ENCODE measurements at regions not wholly inside any gene's neighbourhood (a gene's known extent, or its start where the extent isn't known, plus 50 kb on each side); places are given as distances from the start of the nearest gene placed in this dataset.

DNA sequence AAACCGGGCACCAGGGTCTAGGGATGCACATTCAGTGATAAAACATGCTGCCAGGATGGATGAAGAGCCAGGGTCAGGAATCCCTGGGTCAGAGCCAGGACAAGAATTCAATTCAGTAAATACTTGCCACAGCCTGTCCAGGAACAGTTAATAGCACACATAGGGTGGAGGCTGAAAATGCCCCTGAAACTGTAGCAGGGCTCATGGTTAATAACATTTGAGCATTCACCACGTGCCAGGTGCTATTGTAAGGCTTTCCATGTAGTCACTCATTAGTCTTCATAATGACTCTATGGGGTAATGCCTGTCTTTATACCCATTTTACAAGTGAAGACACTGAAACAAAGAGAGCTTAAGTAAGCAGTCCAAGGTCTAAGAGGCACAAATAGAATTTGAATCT is 296.3 kb downstream of the LRFN2 start:
- TF ChIP-seq, protein P1, sequence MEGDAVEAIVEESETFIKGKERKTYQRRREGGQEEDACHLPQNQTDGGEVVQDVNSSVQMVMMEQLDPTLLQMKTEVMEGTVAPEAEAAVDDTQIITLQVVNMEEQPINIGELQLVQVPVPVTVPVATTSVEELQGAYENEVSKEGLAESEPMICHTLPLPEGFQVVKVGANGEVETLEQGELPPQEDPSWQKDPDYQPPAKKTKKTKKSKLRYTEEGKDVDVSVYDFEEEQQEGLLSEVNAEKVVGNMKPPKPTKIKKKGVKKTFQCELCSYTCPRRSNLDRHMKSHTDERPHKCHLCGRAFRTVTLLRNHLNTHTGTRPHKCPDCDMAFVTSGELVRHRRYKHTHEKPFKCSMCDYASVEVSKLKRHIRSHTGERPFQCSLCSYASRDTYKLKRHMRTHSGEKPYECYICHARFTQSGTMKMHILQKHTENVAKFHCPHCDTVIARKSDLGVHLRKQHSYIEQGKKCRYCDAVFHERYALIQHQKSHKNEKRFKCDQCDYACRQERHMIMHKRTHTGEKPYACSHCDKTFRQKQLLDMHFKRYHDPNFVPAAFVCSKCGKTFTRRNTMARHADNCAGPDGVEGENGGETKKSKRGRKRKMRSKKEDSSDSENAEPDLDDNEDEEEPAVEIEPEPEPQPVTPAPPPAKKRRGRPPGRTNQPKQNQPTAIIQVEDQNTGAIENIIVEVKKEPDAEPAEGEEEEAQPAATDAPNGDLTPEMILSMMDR (conservative IDR thresholded peaks at IDR 0.05): no peak
- Histone ChIP-seq H3K4me3 (ENCODE audit: low read length) (no peak overlapping the region), H3K27me3 (ENCODE audit: control insufficient read depth, insufficient read depth, low read length, poor library complexity, severe bottlenecking) (no peaks in the 10 kb centered on the region), H3K9me3 (ENCODE audit: control insufficient read depth, low read length) (no peaks in the 10 kb centered on the region), H3K9ac (ENCODE audit: extremely low read depth, low read length, poor library complexity, severe bottlenecking) (no peak overlapping the region), H3K27ac (ENCODE audit: low read depth, low read length) (no peak overlapping the region), H3K36me3 (ENCODE audit: control insufficient read depth, insufficient read depth, low read length) (no peaks in the 10 kb centered on the region), H3K4me1 (ENCODE audit: control insufficient read depth, insufficient read depth, low read length) (peaks cover 11% of the 10 kb centered on the region)
- no peak overlapping the region for H3K27ac Mint-ChIP-seq
- no peaks in the 10 kb centered on the region for H3K36me3 Mint-ChIP-seq (ENCODE audit: low read depth)
- H3K4me1 Mint-ChIP-seq: peaks cover 22% of the 10 kb centered on the region
- H3K9me3 Mint-ChIP-seq: no peaks in the 10 kb centered on the region
- H3K4me3 Mint-ChIP-seq: no peak overlapping the region
- WGBS, 2 experiments (ENCODE audit: insufficient coverage in 1 of 2, insufficient read length in 1 of 2): 0 to 41% methylated on average over 1 to 2 of the region's 2 CpGs
- DNase-seq: no peak
- H3K27me3 Mint-ChIP-seq (ENCODE audit: insufficient read depth): peaks cover 4% of the 10 kb centered on the region

- no peak for DNase-seq
- Mint-ChIP-seq H3K9me3 (no peaks in the 10 kb centered on the region), H3K27ac (no peak overlapping the region), H3K36me3 (ENCODE audit: low read depth) (no peaks in the 10 kb centered on the region), H3K27me3 (ENCODE audit: insufficient read depth) (no peaks in the 10 kb centered on the region), H3K4me1 (peaks cover 30% of the 10 kb centered on the region), H3K4me3 (no peak overlapping the region)
- Histone ChIP-seq H3K9ac (ENCODE audit: extremely low read depth, low read length, poor library complexity, severe bottlenecking) (no peak overlapping the region), H3K9me3 (ENCODE audit: control insufficient read depth, low read length) (no peaks in the 10 kb centered on the region), H3K36me3 (ENCODE audit: control insufficient read depth, insufficient read depth, low read length) (no peaks in the 10 kb centered on the region), H3K27ac (ENCODE audit: low read depth, low read length) (no peak overlapping the region), H3K4me1 (ENCODE audit: control insufficient read depth, insufficient read depth, low read length) (peaks cover 16% of the 10 kb centered on the region), H3K4me3 (ENCODE audit: low read length) (no peak overlapping the region), H3K27me3 (ENCODE audit: control insufficient read depth, insufficient read depth, low read length, poor library complexity, severe bottlenecking) (no peaks in the 10 kb centered on the region)
- 82 to 100% methylated on average over 2 of the region's 2 CpGs for WGBS, 2 experiments (ENCODE audit: insufficient coverage in 1 of 2, insufficient read length in 1 of 2)
- TF ChIP-seq, protein P1 (conservative IDR thresholded peaks at IDR 0.05): no peak
These were observed 298.2 kb downstream of the LRFN2 start for GRCh38 chr6:40288919-40289318.

DNA sequence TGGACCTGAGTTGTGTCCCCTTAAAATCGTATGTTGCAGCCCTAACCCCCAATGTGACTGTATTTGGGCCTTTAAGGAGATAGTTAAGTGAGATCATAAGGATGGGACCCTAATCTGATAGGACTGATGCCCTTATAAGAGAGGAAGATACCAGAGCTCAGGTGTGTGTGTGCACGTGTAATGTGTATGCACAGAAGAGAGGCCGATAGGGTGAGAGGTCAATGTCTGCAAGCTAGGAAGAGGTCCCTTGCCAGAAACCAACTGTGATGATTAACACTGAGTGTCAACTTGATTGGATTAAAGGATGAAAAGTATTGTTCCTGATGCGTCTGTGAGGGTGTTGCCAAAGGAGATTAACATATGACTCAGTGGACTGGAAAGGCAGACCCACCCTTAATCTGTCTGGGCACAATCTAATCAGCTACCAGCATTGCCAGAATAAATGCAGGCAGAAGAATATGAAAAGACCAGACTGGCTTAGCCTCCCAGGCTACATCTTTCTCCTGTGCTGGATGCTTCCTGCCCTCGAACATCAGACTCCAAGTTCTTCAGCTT is 299.8 kb downstream of the LRFN2 start:
- Mint-ChIP-seq H3K27ac (no peak overlapping the region), H3K36me3 (ENCODE audit: low read depth) (no peaks in the 10 kb centered on the region), H3K9me3 (no peaks in the 10 kb centered on the region), H3K4me3 (no peak overlapping the region), H3K4me1 (peaks cover 30% of the 10 kb centered on the region), H3K27me3 (ENCODE audit: insufficient read depth) (no peaks in the 10 kb centered on the region)
- peaks cover 16% of the 10 kb centered on the region for H3K4me1 ChIP-seq (ENCODE audit: control insufficient read depth, insufficient read depth, low read length)
- H3K27ac ChIP-seq (ENCODE audit: low read depth, low read length): no peak overlapping the region
- H3K9ac ChIP-seq (ENCODE audit: extremely low read depth, low read length, poor library complexity, severe bottlenecking): no peak overlapping the region
- no peak overlapping the region for H3K4me3 ChIP-seq (ENCODE audit: low read length)
- no peaks in the 10 kb centered on the region for H3K27me3 ChIP-seq (ENCODE audit: control insufficient read depth, insufficient read depth, low read length, poor library complexity, severe bottlenecking)
- DNase-seq: no peak
- no peaks in the 10 kb centered on the region for H3K36me3 ChIP-seq (ENCODE audit: control insufficient read depth, insufficient read depth, low read length)
- WGBS, 2 experiments (ENCODE audit: insufficient coverage in 1 of 2, insufficient read length in 1 of 2): 83 to 84% methylated on average over 5 of the region's 5 CpGs
- TF ChIP-seq, protein P1 (conservative IDR thresholded peaks at IDR 0.05): no peak
- no peaks in the 10 kb centered on the region for H3K9me3 ChIP-seq (ENCODE audit: control insufficient read depth, low read length)

Data from endodermal cell (in vitro differentiated cells).